Adipocyte (in vitro differentiated cells): ENCODE measurements at regions not wholly inside any gene's neighbourhood (a gene's known extent, or its start where the extent isn't known, plus 50 kb on each side); places are given as distances from the start of the nearest gene placed in this dataset.

Experiments used
- DNase-seq: peaks from one replicate; pipeline ENCODE4 v3.0.0-alpha.2; 2015; ENCODE audit warnings: low read depth
- H3K27me3 ChIP-seq: replicated peaks from 2 replicates; pipeline ENCODE4 v1.7.0; 2013; ENCODE audit warnings: mild to moderate bottlenecking, low read length, moderate library complexity; ENCODE audit not compliant: control insufficient read depth, insufficient read depth
- H3K36me3 ChIP-seq: 2 replicates; pipeline ENCODE4 v1.7.0; 2013; ENCODE audit warnings: low read length, mild to moderate bottlenecking, moderate library complexity; ENCODE audit not compliant: control insufficient read depth, insufficient read depth, severe bottlenecking
- H3K4me1 ChIP-seq: 2 replicates; pipeline ENCODE4 v1.7.0; 2013; ENCODE audit warnings: mild to moderate bottlenecking, low read length, moderate library complexity; ENCODE audit not compliant: control insufficient read depth, insufficient read depth
- H3K4me3 ChIP-seq: 2 replicates; pipeline ENCODE4 v1.7.0; 2013; ENCODE audit warnings: mild to moderate bottlenecking, low read length, moderate library complexity
- H3K9ac ChIP-seq: 2 replicates; pipeline ENCODE4 v1.7.0; 2013; ENCODE audit warnings: mild to moderate bottlenecking, low read length, moderate library complexity
- H3K9me3 ChIP-seq: 2 replicates; pipeline ENCODE4 v1.7.0; 2013; ENCODE audit warnings: mild to moderate bottlenecking, low read length, moderate library complexity; ENCODE audit not compliant: control insufficient read depth

GRCh38 chr13:24039621-24040475 lies 120.7 kb upstream of the SPATA13 start:
- peaks cover 45% of the 10 kb centered on the region for H3K4me1 ChIP-seq
- H3K36me3 ChIP-seq, result no peaks in the 10 kb centered on the region
- H3K27me3 ChIP-seq, result no peaks in the 10 kb centered on the region
- no peaks in the 10 kb centered on the region for H3K9me3 ChIP-seq
- DNase-seq, result no peak
- no peak overlapping the region for H3K4me3 ChIP-seq
- H3K9ac ChIP-seq, result no peak overlapping the region

GRCh38 chr13:24040835-24041234 lies 119.7 kb upstream of the SPATA13 start:
- no peak for DNase-seq
- Histone ChIP-seq H3K4me3 (no peak overlapping the region), H3K4me1 (peaks cover 36% of the 10 kb centered on the region)

GRCh38 chr13:24041651-24042225 lies 118.8 kb upstream of the SPATA13 start:
- peaks cover 29% of the 10 kb centered on the region for H3K4me1 ChIP-seq
- DNase-seq, result no peak

More at GRCh38 chr13:24040835-24041234, 119.7 kb upstream of the SPATA13 start:
- Histone ChIP-seq H3K9me3 (no peaks in the 10 kb centered on the region), H3K36me3 (no peaks in the 10 kb centered on the region), H3K27me3 (no peaks in the 10 kb centered on the region), H3K9ac (no peak overlapping the region)

GRCh38 chr13:24042710-24043440 lies 117.6 kb upstream of the SPATA13 start:
- peaks cover 29% of the 10 kb centered on the region for H3K4me1 ChIP-seq
- no peaks in the 10 kb centered on the region for H3K36me3 ChIP-seq
- H3K27me3 ChIP-seq, result no peaks in the 10 kb centered on the region
- no peak overlapping the region for H3K4me3 ChIP-seq
- peaks cover 10% of the 10 kb centered on the region for H3K9me3 ChIP-seq
- no peak for DNase-seq
- H3K9ac ChIP-seq, result no peak overlapping the region

More at GRCh38 chr13:24041651-24042225, 118.8 kb upstream of the SPATA13 start:
- no peak overlapping the region for H3K4me3 ChIP-seq
- H3K36me3 ChIP-seq, result no peaks in the 10 kb centered on the region
- no peaks in the 10 kb centered on the region for H3K27me3 ChIP-seq
- H3K9ac ChIP-seq, result no peak overlapping the region
- peaks cover 4% of the 10 kb centered on the region for H3K9me3 ChIP-seq

GRCh38 chr13:24043590-24044350 lies 116.8 kb upstream of the SPATA13 start:
- peaks cover 10% of the 10 kb centered on the region for H3K9me3 ChIP-seq
- no peaks in the 10 kb centered on the region for H3K27me3 ChIP-seq
- peak overlapping the region; percentile 21 for H3K9ac ChIP-seq
- no peaks in the 10 kb centered on the region for H3K36me3 ChIP-seq
- no peak for DNase-seq
- no peak overlapping the region for H3K4me3 ChIP-seq
- peaks cover 24% of the 10 kb centered on the region for H3K4me1 ChIP-seq

GRCh38 chr13:24045597-24045996 lies 114.9 kb upstream of the SPATA13 start:
- Histone ChIP-seq H3K4me3 (no peak overlapping the region), H3K27me3 (no peaks in the 10 kb centered on the region), H3K36me3 (no peaks in the 10 kb centered on the region), H3K9me3 (peaks cover 10% of the 10 kb centered on the region), H3K9ac (no peak overlapping the region), H3K4me1 (peaks cover 23% of the 10 kb centered on the region)
- no peak for DNase-seq

- Histone ChIP-seq H3K4me1 (peaks cover 24% of the 10 kb centered on the region), H3K9me3 (peaks cover 10% of the 10 kb centered on the region), H3K36me3 (no peaks in the 10 kb centered on the region), H3K9ac (peak overlapping the region; percentile 39), H3K4me3 (peak overlapping the region; percentile 57), H3K27me3 (no peaks in the 10 kb centered on the region)
- peak; percentile 67 for DNase-seq
These were observed 110.2 kb upstream of the SPATA13 start for GRCh38 chr13:24050292-24050711.

GRCh38 chr13:24050796-24051715 lies 109.5 kb upstream of the SPATA13 start:
- H3K4me1 ChIP-seq, result peaks cover 24% of the 10 kb centered on the region
- no peak for DNase-seq
- H3K9me3 ChIP-seq, result peaks cover 10% of the 10 kb centered on the region
- H3K4me3 ChIP-seq, result no peak overlapping the region
- no peaks in the 10 kb centered on the region for H3K27me3 ChIP-seq
- no peaks in the 10 kb centered on the region for H3K36me3 ChIP-seq
- peak overlapping the region; percentile 39 for H3K9ac ChIP-seq

- peak overlapping the region; percentile 22 for H3K4me3 ChIP-seq
- H3K36me3 ChIP-seq, result no peaks in the 10 kb centered on the region
- no peaks in the 10 kb centered on the region for H3K9me3 ChIP-seq
- no peaks in the 10 kb centered on the region for H3K27me3 ChIP-seq
- H3K9ac ChIP-seq, result peak overlapping the region; percentile 78
- peaks cover 27% of the 10 kb centered on the region for H3K4me1 ChIP-seq
- DNase-seq, result peak; percentile 57
These were observed 107.7 kb upstream of the SPATA13 start for GRCh38 chr13:24052547-24053518.
